ENCODE measurements at regions not wholly inside any gene's neighbourhood (a gene's known extent, or its start where the extent isn't known, plus 50 kb on each side); places are given as distances from the start of the nearest gene placed in this dataset.

GRCh38 chr3:161585922-161586321, 89.3 kb downstream of the OTOL1 start:
- H3K79me2 ChIP-seq (ENCODE audit: insufficient read depth, low read length) = no peaks in the 10 kb centered on the region
- Mint-ChIP-seq H3K4me1 (no peaks in the 10 kb centered on the region), H3K4me3 (no peak overlapping the region), H3K27me3 (ENCODE audit: low read depth in 3 of 3) (peaks cover 0 to 1% (median 0%) of the 10 kb centered on the region in 3 donors), H3K27ac (no peak overlapping the region), H3K36me3 (no peaks in the 10 kb centered on the region), H3K9me3 (peaks cover 0 to 15% (median 5%) of the 10 kb centered on the region in 7 donors)
- H2AFZ ChIP-seq (ENCODE audit: insufficient read depth, low read depth, low read length, poor library complexity, severe bottlenecking) = no peak overlapping the region
- no peaks in the 10 kb centered on the region for H3K4me1 ChIP-seq (ENCODE audit: control insufficient read depth in 1 of 2, insufficient read depth in 2 of 2, low read length in 2 of 2)
- no peaks in the 10 kb centered on the region for H3K27me3 ChIP-seq (ENCODE audit: control insufficient read depth in 2 of 2, insufficient read depth in 2 of 2, low read length in 2 of 2)
- H3K36me3 ChIP-seq (replicated peaks in 1 of 2; ENCODE audit: control insufficient read depth in 1 of 2, insufficient read depth in 2 of 2, low read length in 2 of 2) = no peaks in the 10 kb centered on the region
- DNase-seq = no peak
- H3K9me3 ChIP-seq (replicated peaks in 1 of 2; ENCODE audit: control insufficient read depth in 1 of 2, insufficient read depth in 1 of 2, low read length in 2 of 2) = peaks cover 5 to 8% of the 10 kb centered on the region in 2 donors
- H3K4me3 ChIP-seq (replicated peaks in 1 of 3; ENCODE audit: low read depth in 2 of 3, low read length in 3 of 3) = no peak overlapping the region
- H3K9ac ChIP-seq (ENCODE audit: insufficient read depth, low read length, poor library complexity, severe bottlenecking) = no peak overlapping the region
- no peak overlapping the region for H3K4me2 ChIP-seq (replicated peaks; ENCODE audit: extremely low read depth, low read length, poor library complexity, severe bottlenecking)
- H4K20me1 ChIP-seq (ENCODE audit: insufficient read depth, low read length) = no peaks in the 10 kb centered on the region
- no peak for TF ChIP-seq CTCF (IDR thresholded peaks at IDR 0.05)
- no peak overlapping the region for H3K27ac ChIP-seq (ENCODE audit: low read depth in 1 of 2, low read length in 2 of 2)
- intact Hi-C loops (cut with micrococcal nuclease) = no loop called here

GRCh38 chr3:161586556-161587235, 90.1 kb downstream of the OTOL1 start:
- Histone ChIP-seq H2AFZ (ENCODE audit: insufficient read depth, low read depth, low read length, poor library complexity, severe bottlenecking) (no peak overlapping the region), H4K20me1 (ENCODE audit: insufficient read depth, low read length) (no peaks in the 10 kb centered on the region), H3K9me3 (replicated peaks in 1 of 2; ENCODE audit: control insufficient read depth in 1 of 2, insufficient read depth in 1 of 2, low read length in 2 of 2) (peaks cover 5 to 8% of the 10 kb centered on the region in 2 donors), H3K27ac (ENCODE audit: low read depth in 1 of 2, low read length in 2 of 2) (no peak overlapping the region), H3K27me3 (ENCODE audit: control insufficient read depth in 2 of 2, insufficient read depth in 2 of 2, low read length in 2 of 2) (no peaks in the 10 kb centered on the region), H3K4me3 (replicated peaks in 1 of 3; ENCODE audit: low read depth in 2 of 3, low read length in 3 of 3) (no peak overlapping the region), H3K9ac (ENCODE audit: insufficient read depth, low read length, poor library complexity, severe bottlenecking) (no peak overlapping the region), H3K79me2 (ENCODE audit: insufficient read depth, low read length) (no peaks in the 10 kb centered on the region), H3K36me3 (replicated peaks in 1 of 2; ENCODE audit: control insufficient read depth in 1 of 2, insufficient read depth in 2 of 2, low read length in 2 of 2) (no peaks in the 10 kb centered on the region), H3K4me2 (replicated peaks; ENCODE audit: extremely low read depth, low read length, poor library complexity, severe bottlenecking) (no peak overlapping the region), H3K4me1 (ENCODE audit: control insufficient read depth in 1 of 2, insufficient read depth in 2 of 2, low read length in 2 of 2) (no peaks in the 10 kb centered on the region)
- DNase-seq = no peak
- no peaks in the 10 kb centered on the region for H3K27me3 Mint-ChIP-seq (ENCODE audit: low read depth in 3 of 3)
- peaks cover 2 to 21% (median 7%) of the 10 kb centered on the region in 7 donors for H3K9me3 Mint-ChIP-seq
- H3K4me1 Mint-ChIP-seq = no peaks in the 10 kb centered on the region
- H3K4me3 Mint-ChIP-seq = no peak overlapping the region
- TF ChIP-seq CTCF (IDR thresholded peaks at IDR 0.05) = no peak
- intact Hi-C loops (cut with micrococcal nuclease) = no loop called here
- H3K36me3 Mint-ChIP-seq = no peaks in the 10 kb centered on the region
- H3K27ac Mint-ChIP-seq = no peak overlapping the region

Data from CD14-positive monocyte (primary cell).